GM19452 (cell line): ENCODE measurements at regions not wholly inside any gene's neighbourhood (a gene's known extent, or its start where the extent isn't known, plus 50 kb on each side); places are given as distances from the start of the nearest gene placed in this dataset.

Source experiments
- ATAC-seq: cut with Tn5 transposase; IDR thresholded peaks from one replicate; pipeline ENCODE4 v1.9.1; 2021; ENCODE audit not compliant: unreplicated experiment

- ATAC-seq: no peak
Measured at GRCh38 chr12:24608108-24608507, 340.8 kb downstream of the BCAT1 start.

- no peak for ATAC-seq
Measured at GRCh38 chr12:24605916-24606315, 343.0 kb downstream of the BCAT1 start.

GRCh38 chr12:24605466-24605865 lies 343.4 kb downstream of the BCAT1 start:
- no peak for ATAC-seq

GRCh38 chr12:24603371-24603770 lies 345.5 kb downstream of the BCAT1 start:
- no peak for ATAC-seq

- no peak for ATAC-seq
Measured at GRCh38 chr12:24600996-24601395, 347.9 kb downstream of the BCAT1 start.

GRCh38 chr12:24600551-24600950 lies 348.4 kb downstream of the BCAT1 start:
- no peak for ATAC-seq

GRCh38 chr12:24599736-24600135 lies 349.2 kb downstream of the BCAT1 start:
- ATAC-seq: no peak

- ATAC-seq: no peak
Measured at GRCh38 chr12:24597580-24597979, 351.3 kb downstream of the BCAT1 start.

- ATAC-seq: no peak
Measured at GRCh38 chr12:24596768-24597388, 352.0 kb downstream of the BCAT1 start.

GRCh38 chr12:24595652-24596235 lies 353.2 kb downstream of the BCAT1 start:
- no peak for ATAC-seq

GRCh38 chr12:24591715-24592440 lies 357.0 kb downstream of the BCAT1 start:
- ATAC-seq: no peak

- no peak for ATAC-seq
Measured at GRCh38 chr12:24591079-24591626, 357.7 kb downstream of the BCAT1 start.

GRCh38 chr12:24586293-24586692 lies 362.6 kb downstream of the BCAT1 start:
- no peak for ATAC-seq

GRCh38 chr12:24584032-24584675 lies 364.7 kb downstream of the BCAT1 start:
- no peak for ATAC-seq

- ATAC-seq: no peak
Measured at GRCh38 chr12:24582954-24583601, 365.8 kb downstream of the BCAT1 start.

- no peak for ATAC-seq
Measured at GRCh38 chr12:24574538-24574937, 374.4 kb downstream of the BCAT1 start.

- ATAC-seq: no peak
Measured at GRCh38 chr12:24573621-24574020, 375.3 kb downstream of the BCAT1 start.

GRCh38 chr12:24565300-24565699 lies 383.6 kb downstream of the BCAT1 start:
- ATAC-seq: no peak

- no peak for ATAC-seq
Measured at GRCh38 chr12:24562771-24563431, 386.0 kb downstream of the BCAT1 start.
